GM13976 (cell line): ENCODE measurements at regions not wholly inside any gene's neighbourhood (a gene's known extent, or its start where the extent isn't known, plus 50 kb on each side); places are given as distances from the start of the nearest gene placed in this dataset.

Source experiments
- DNase-seq: peaks from one replicate; pipeline ENCODE4 v3.0.0; 2012; ENCODE audit warnings: low spot score
- in situ Hi-C: fragments of 300-500 bp; cut with MboI; formaldehyde crosslinking; loops from one replicate; pipeline ENCODE4 v1.12.0; 2022; ENCODE audit warnings: low sequenced_read_pairs, mixed read lengths, inconsistent platforms; ENCODE audit not compliant: unreplicated experiment
- TF ChIP-seq, protein P1 (sequence below): IDR thresholded peaks from 2 replicates; pipeline ENCODE4 v1.5.1; 2012; ENCODE audit warnings: borderline replicate concordance, mild to moderate bottlenecking; ENCODE audit not compliant: insufficient read depth; ENCODE audit errors: extremely low read depth, missing control alignments, control extremely low read depth

DNA sequence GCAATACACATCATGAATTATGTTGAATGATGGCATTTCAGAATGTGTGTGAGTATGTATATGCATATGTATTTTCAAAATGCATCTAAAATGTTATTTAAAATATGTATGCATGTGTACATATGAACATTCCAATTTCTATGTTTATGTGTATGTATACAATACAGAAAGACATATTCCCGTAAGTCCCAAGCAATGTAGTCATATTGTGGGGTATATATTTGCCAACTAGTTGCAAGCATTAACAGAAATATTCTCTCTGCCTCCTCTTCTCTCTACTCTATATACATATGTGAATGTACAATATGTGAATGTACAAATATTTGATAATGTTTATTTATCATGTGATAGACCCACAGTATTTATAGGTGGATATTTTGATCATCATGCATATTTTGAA, 345.8 kb upstream of the ZEB2 start:
- no peak for DNase-seq
- in situ Hi-C loops, result no loop called here

DNA sequence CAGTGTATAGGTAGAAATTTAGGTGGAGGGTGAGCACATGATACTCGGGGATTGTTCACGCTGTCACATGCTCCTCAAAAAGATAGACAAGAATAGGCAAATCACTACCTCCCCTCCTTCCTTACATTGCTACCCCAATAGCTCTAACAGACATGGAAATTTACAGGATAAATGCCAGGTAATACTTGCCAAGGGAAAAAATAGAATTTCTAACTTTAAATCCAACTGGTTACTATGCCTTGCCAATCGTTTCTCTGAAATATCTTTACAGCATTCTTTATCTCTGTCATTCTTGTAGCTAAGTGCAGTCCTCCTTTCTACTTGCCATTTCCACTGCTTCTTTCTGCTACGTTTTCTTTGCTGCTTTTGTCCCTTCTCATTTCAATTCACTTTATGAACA, 339.8 kb upstream of the ZEB2 start:
- TF ChIP-seq, protein P1, sequence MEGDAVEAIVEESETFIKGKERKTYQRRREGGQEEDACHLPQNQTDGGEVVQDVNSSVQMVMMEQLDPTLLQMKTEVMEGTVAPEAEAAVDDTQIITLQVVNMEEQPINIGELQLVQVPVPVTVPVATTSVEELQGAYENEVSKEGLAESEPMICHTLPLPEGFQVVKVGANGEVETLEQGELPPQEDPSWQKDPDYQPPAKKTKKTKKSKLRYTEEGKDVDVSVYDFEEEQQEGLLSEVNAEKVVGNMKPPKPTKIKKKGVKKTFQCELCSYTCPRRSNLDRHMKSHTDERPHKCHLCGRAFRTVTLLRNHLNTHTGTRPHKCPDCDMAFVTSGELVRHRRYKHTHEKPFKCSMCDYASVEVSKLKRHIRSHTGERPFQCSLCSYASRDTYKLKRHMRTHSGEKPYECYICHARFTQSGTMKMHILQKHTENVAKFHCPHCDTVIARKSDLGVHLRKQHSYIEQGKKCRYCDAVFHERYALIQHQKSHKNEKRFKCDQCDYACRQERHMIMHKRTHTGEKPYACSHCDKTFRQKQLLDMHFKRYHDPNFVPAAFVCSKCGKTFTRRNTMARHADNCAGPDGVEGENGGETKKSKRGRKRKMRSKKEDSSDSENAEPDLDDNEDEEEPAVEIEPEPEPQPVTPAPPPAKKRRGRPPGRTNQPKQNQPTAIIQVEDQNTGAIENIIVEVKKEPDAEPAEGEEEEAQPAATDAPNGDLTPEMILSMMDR, result no peak
- in situ Hi-C loops, result no loop called here
- no peak for DNase-seq

More for the DNA sequence above, 345.8 kb upstream of the ZEB2 start:
- TF ChIP-seq, protein P1, result no peak

DNA sequence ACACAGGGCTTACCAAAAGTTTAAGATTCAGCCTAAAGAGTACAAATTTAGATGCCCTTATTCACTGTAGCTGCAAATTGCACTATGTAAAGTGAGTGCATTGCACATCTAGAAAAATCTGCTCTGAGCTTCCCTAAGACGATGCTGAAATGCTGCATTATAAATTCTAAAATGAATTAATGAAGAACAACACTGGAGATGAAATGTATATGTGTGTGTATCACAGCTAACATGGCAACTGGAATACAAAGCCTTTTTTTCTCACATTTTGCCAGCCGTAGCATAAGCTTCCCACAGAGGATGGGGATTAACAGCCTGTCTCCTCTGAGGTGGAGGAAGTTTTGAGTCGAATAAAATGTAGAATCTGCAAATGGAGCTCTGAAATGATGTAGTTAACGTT, 338.3 kb upstream of the ZEB2 start:
- TF ChIP-seq, protein P1, result no peak
- DNase-seq, result no peak
- in situ Hi-C loops, result no loop called here

DNA sequence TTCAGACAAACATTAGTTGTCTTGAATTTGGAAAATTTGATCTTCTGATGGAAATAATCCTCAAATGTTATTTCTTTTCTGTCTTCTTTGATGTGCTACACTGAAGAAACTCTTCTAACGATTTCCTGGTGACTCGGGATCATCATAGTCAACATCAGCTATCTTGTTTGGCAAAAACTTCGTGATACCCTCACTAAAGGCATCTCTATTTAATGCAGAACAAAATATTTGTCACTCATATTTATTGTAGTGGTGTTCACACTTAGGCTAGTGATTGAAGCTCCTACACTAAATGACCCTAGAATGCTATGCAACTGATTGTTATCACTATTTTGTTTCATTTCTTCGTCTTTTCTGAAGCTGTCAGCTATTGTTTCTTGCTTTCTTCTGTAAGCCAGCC, 334.7 kb upstream of the ZEB2 start:
- TF ChIP-seq, protein P1, result no peak
- in situ Hi-C loops, result no loop called here

DNA sequence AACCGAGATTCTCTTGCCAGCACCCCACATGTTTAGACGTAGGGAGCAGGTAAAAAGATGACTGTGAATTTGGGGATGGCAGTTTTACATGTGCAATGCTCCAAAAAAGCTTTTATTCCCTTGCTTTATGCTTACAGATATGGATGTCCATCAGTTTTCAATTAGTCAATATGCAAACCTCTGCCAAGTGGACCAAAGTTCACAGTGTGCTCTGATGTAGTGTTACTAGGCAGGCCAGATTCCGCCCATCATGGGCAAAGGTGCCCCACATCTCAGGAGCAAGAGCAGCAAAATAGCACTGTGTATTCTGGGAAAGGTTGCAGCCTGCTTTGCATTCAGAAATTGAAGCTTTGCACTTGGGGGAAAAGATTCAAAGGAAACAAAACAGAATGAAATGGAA, 329.7 kb upstream of the ZEB2 start:
- in situ Hi-C loops, result no loop called here
- DNase-seq, result no peak
- TF ChIP-seq, protein P1, result no peak

More for the DNA sequence above, 334.7 kb upstream of the ZEB2 start:
- DNase-seq, result no peak

DNA sequence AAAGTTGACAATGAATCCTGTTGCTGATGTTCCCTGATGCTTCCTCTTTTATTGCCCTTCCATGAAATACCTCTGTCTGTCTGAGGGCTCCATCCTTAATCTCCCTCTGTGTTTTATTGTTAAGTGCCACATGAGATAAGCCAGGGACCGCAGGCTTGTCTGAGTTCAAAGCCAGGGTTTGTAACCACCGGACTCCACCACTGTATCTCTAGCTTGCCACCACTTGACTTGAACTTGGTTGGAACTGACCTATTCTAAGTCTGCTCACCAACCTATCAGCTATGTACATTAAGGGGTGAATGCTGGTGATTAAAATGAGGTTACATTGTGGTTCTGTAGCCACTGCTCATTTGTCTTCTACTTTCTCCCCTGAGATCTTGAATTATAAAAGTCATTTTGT, 328.5 kb upstream of the ZEB2 start:
- in situ Hi-C loops, result no loop called here
- TF ChIP-seq, protein P1, result no peak
- no peak for DNase-seq
